ENCODE measurements at regions not wholly inside any gene's neighbourhood (a gene's known extent, or its start where the extent isn't known, plus 50 kb on each side); places are given as distances from the start of the nearest gene placed in this dataset.

DNA sequence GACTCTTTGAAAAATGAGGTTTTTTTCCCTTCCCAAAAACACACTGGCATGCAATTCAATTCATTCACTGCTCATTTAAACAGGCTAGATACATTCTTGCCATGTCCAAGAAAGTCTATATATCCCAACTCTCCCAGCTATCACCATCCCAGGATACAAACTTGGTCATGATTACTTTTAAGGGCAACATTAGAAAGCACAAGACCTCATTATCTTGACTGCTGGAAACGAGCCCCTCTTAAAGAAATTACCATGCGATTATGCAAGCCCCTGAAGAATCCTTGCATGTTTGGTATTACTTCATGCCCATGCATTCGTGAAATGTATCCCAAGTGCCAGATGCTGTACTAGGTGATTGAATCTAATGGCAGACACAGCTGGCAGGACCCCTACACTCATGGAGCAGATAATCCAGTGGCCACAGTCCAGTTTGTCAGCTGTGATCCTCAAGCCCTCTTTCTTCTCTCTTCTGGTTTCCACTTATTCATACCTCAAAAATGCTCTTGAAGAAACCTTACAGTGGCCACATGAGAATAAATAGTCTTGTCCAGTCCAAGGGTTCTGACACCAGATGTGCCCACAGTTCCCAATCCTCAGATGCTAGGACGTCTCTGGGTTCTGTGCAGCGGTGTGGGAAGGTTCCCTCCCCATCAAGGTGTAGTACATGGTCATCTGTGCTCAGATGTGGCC lies 103.7 kb upstream of the HABP2 start:
- TF ChIP-seq PHB2 (IDR thresholded peaks at IDR 0.05; ENCODE audit: low read depth) (no peak), ZNF324 (CRISPR knock-in tag; IDR thresholded peaks at IDR 0.05) (no peak), POLR2A (conservative IDR thresholded peaks at IDR 0.05) (no peak), ZNF707 (CRISPR knock-in tag; conservative IDR thresholded peaks at IDR 0.05) (no peak)

Measured in K562 (cell line).